ENCODE measurements at regions not wholly inside any gene's neighbourhood (a gene's known extent, or its start where the extent isn't known, plus 50 kb on each side); places are given as distances from the start of the nearest gene placed in this dataset.

- TF ChIP-seq CTCF (IDR thresholded peaks at IDR 0.05) (no peak), TCF12 (IDR thresholded peaks at IDR 0.05) (no peak), USF2 (IDR thresholded peaks at IDR 0.05; ENCODE audit: borderline replicate concordance, low read depth, low read length) (no peak), TAF1 (IDR thresholded peaks at IDR 0.05; ENCODE audit: borderline replicate concordance, low read depth, low read length) (no peak), FOSL2 (IDR thresholded peaks at IDR 0.05; ENCODE audit: borderline replicate concordance, low read depth) (no peak), POLR2AphosphoS5 (IDR thresholded peaks at IDR 0.05; ENCODE audit: low read depth, low read length) (no peak)
Observed at GRCh38 chr5:3372289-3372688, 223.3 kb upstream of the IRX1 start.
